ENCODE measurements at regions not wholly inside any gene's neighbourhood (a gene's known extent, or its start where the extent isn't known, plus 50 kb on each side); places are given as distances from the start of the nearest gene placed in this dataset.

DNA sequence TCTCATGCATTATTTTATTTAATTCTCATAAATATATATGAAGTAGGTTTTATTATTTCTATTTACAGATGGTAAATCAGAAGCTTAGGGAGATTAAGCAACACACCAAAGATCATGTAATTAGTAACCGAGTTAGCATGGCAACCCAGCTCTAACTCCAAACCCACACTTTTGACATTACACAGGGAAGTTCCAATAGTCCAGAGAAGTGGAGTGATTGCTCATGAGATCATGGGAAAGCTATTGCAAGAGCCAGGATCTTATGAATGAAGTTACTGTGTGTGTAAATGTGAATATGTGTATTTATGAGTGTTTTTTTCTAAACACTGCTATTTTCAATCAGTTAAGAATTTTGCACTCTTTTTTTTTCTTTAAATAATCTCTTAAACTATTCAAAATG is 225.8 kb upstream of the KIRREL3 start:
- H3K4me3 ChIP-seq (ENCODE audit: low read depth, low read length) = no peak overlapping the region
- H3K4me1 ChIP-seq (ENCODE audit: control insufficient read depth, insufficient read depth, low read length) = no peaks in the 10 kb centered on the region
- no peaks in the 10 kb centered on the region for H3K9me3 ChIP-seq (ENCODE audit: control insufficient read depth, insufficient read depth, low read length)
- H3K9ac ChIP-seq (ENCODE audit: low read depth, low read length) = no peak overlapping the region
- no peaks in the 10 kb centered on the region for H3K36me3 ChIP-seq (ENCODE audit: control insufficient read depth, insufficient read depth, low read length)
- H3K27me3 ChIP-seq (ENCODE audit: control insufficient read depth, insufficient read depth, low read length) = no peaks in the 10 kb centered on the region

DNA sequence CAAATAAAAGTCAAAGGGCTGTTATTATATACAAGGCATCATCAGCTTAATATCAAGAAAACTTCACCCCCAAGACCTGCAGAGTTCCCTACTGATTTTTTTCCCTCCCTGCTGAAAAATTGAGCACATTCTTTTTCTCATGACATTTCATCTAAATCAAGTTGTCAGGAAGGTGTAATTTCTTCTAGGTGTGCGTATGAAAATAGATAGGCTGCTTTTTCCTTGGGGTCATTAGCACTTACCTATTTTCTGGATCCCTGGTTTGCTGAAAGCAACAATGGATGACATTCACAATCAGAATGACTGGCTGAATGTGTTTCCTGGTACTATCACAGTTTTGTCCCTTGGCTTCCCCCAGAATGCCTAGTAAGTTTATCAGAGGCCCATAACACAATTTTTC is 225.0 kb upstream of the KIRREL3 start:
- Histone ChIP-seq H3K36me3 (ENCODE audit: control insufficient read depth, insufficient read depth, low read length) (no peaks in the 10 kb centered on the region), H3K9ac (ENCODE audit: low read depth, low read length) (no peak overlapping the region), H3K4me3 (ENCODE audit: low read depth, low read length) (no peak overlapping the region)

DNA sequence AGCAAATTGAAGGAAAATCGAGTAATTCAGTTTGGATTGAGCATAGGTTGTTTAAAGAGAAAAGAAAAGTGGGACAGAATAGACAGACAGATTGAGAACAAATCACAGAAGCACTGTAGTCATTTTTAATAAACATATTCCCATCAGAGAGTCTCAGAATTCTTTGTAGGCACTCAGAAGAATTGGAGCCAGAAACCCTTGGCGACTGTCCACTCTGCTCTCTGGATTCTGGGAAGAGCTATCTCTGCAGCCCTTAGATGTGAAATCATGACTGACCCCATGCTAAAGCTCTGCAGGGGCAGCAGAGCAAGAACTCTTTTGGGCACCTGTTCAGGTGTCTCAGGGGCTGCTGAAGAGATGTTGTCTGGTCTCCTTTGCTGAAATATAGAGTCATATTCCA is 223.7 kb upstream of the KIRREL3 start:
- H3K27me3 ChIP-seq (ENCODE audit: control insufficient read depth, insufficient read depth, low read length) = no peaks in the 10 kb centered on the region
- H3K4me1 ChIP-seq (ENCODE audit: control insufficient read depth, insufficient read depth, low read length) = no peaks in the 10 kb centered on the region
- no peaks in the 10 kb centered on the region for H3K36me3 ChIP-seq (ENCODE audit: control insufficient read depth, insufficient read depth, low read length)
- no peaks in the 10 kb centered on the region for H3K9me3 ChIP-seq (ENCODE audit: control insufficient read depth, insufficient read depth, low read length)
- H3K9ac ChIP-seq (ENCODE audit: low read depth, low read length) = no peak overlapping the region
- no peak overlapping the region for H3K4me3 ChIP-seq (ENCODE audit: low read depth, low read length)

More for the DNA sequence above, 225.0 kb upstream of the KIRREL3 start:
- H3K27me3 ChIP-seq (ENCODE audit: control insufficient read depth, insufficient read depth, low read length) = no peaks in the 10 kb centered on the region
- H3K4me1 ChIP-seq (ENCODE audit: control insufficient read depth, insufficient read depth, low read length) = no peaks in the 10 kb centered on the region
- H3K9me3 ChIP-seq (ENCODE audit: control insufficient read depth, insufficient read depth, low read length) = no peaks in the 10 kb centered on the region

DNA sequence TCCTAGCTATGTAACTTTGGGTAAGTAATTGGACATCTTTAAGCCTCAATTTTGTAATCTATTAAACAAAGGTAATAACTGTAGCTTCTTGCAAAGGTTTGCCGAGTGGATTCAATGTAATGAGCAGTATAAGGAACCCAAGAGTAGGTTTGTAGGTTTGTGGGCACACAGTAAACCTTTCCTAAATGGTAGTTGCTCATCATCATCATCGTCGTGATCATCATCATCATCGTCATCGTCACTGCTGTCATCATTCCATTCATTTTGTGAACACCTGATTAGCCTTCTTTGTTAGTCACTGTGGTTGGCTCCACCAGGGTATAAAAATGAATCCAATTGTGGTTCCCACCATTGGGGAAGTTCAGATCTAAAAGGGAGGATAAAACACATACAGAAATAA is 223.1 kb upstream of the KIRREL3 start:
- Histone ChIP-seq H3K4me1 (ENCODE audit: control insufficient read depth, insufficient read depth, low read length) (no peaks in the 10 kb centered on the region), H3K9me3 (ENCODE audit: control insufficient read depth, insufficient read depth, low read length) (no peaks in the 10 kb centered on the region), H3K27me3 (ENCODE audit: control insufficient read depth, insufficient read depth, low read length) (no peaks in the 10 kb centered on the region), H3K36me3 (ENCODE audit: control insufficient read depth, insufficient read depth, low read length) (no peaks in the 10 kb centered on the region), H3K4me3 (ENCODE audit: low read depth, low read length) (no peak overlapping the region), H3K9ac (ENCODE audit: low read depth, low read length) (no peak overlapping the region)

DNA sequence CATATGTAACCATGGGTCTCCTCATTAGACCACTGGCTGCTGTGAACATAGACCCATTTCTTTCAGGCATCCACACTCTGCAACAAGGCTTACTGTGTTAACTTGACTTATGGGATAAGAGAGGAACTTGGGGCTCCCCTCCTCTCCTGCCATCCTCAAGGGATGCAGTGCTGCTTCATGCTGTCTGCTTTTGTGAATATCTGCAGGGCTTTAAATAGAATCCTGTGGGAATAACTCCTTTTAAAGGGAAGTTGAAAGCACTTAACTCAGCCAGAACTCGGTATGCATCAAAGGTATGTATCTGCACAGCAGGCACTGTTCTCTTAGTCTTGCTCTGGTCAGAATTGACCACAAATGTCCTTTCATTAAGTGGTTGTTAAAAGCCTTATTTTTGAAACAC is 222.5 kb upstream of the KIRREL3 start:
- no peaks in the 10 kb centered on the region for H3K36me3 ChIP-seq (ENCODE audit: control insufficient read depth, insufficient read depth, low read length)
- H3K4me1 ChIP-seq (ENCODE audit: control insufficient read depth, insufficient read depth, low read length) = no peaks in the 10 kb centered on the region
- H3K4me3 ChIP-seq (ENCODE audit: low read depth, low read length) = no peak overlapping the region
- H3K9ac ChIP-seq (ENCODE audit: low read depth, low read length) = no peak overlapping the region
- H3K9me3 ChIP-seq (ENCODE audit: control insufficient read depth, insufficient read depth, low read length) = no peaks in the 10 kb centered on the region
- no peaks in the 10 kb centered on the region for H3K27me3 ChIP-seq (ENCODE audit: control insufficient read depth, insufficient read depth, low read length)

DNA sequence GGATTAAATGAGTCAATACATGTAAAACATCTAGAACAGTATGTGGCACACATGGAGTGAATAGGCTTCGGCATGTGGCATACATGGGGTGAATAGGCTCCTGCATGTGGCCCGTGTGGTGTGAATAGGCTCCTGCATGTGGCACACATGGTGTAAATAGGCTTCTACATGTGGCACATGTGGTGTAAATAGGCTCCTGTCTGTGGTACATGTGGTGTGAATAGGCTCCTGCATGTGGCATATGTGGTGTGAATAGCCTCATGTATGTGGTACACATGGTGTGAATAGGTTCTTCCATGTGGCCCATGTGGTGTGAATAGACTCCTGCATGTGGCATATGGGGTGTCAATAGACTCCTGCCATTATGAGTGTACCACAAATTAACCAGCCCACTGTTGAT is 219.1 kb upstream of the KIRREL3 start:
- H3K4me3 ChIP-seq (ENCODE audit: low read depth, low read length) = no peak overlapping the region
- no peaks in the 10 kb centered on the region for H3K27me3 ChIP-seq (ENCODE audit: control insufficient read depth, insufficient read depth, low read length)
- no peaks in the 10 kb centered on the region for H3K9me3 ChIP-seq (ENCODE audit: control insufficient read depth, insufficient read depth, low read length)
- no peaks in the 10 kb centered on the region for H3K36me3 ChIP-seq (ENCODE audit: control insufficient read depth, insufficient read depth, low read length)
- H3K9ac ChIP-seq (ENCODE audit: low read depth, low read length) = no peak overlapping the region
- no peaks in the 10 kb centered on the region for H3K4me1 ChIP-seq (ENCODE audit: control insufficient read depth, insufficient read depth, low read length)

DNA sequence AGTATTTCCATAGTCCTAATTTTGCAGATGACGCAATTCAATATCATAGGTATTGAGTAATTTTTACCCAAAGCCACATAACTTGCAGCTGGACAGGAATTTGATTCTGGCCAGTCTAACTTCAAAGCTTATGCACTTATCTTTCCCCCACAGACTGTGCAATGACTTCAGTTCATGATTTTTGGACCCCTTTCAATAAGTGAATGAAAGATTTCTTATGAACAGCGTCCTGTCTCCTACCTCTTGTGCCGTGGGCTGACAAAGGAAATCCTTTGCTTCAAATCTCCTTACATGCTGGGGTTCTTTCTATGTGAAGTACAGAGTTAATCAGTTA is 217.7 kb upstream of the KIRREL3 start:
- H3K9ac ChIP-seq (ENCODE audit: low read depth, low read length) = no peak overlapping the region
- H3K4me1 ChIP-seq (ENCODE audit: control insufficient read depth, insufficient read depth, low read length) = no peaks in the 10 kb centered on the region
- H3K9me3 ChIP-seq (ENCODE audit: control insufficient read depth, insufficient read depth, low read length) = no peaks in the 10 kb centered on the region

DNA sequence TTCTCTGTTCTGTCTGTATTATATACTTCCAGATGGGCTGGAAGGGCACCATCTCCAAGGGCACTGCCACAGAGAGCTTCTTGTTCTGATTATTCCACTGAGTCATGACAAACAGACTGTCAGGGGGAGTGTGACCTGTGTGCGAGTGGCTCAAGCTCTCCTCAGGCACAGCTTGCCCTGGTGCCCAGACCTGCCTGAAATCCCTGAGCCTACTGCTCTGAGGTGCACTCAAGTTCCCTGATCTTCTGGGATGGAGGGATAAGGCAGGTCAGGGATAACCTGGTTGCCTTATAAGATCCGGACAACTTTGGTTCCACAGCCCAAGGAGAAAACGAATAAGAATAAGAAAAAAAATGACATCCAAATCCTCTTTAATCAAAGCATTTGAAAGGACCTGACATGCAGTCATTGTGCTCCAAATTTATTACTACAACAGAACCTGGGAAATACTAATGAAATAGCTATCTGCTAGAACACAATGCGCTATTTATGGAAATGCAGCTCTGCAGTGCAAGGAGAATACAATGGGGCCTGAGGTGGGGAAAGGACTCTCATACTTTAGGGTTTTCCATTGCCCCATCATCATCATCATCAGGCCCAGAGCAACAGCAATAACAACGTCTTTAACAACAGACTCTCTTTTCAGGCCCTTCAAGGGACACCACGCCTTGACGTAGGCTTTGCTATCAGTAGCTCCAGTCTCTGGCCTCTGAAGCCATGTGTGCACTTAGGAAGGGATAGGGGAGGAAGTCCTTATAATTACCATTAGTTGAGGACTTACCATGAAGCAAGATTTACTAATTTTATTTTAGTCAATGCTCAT is 217.1 kb upstream of the KIRREL3 start:
- H3K9me3 ChIP-seq (ENCODE audit: control insufficient read depth, insufficient read depth, low read length) = no peaks in the 10 kb centered on the region
- H3K27me3 ChIP-seq (ENCODE audit: control insufficient read depth, insufficient read depth, low read length) = no peaks in the 10 kb centered on the region
- H3K36me3 ChIP-seq (ENCODE audit: control insufficient read depth, insufficient read depth, low read length) = no peaks in the 10 kb centered on the region
- H3K4me1 ChIP-seq (ENCODE audit: control insufficient read depth, insufficient read depth, low read length) = no peaks in the 10 kb centered on the region
- H3K9ac ChIP-seq (ENCODE audit: low read depth, low read length) = no peak overlapping the region
- no peak overlapping the region for H3K4me3 ChIP-seq (ENCODE audit: low read depth, low read length)

More for the DNA sequence above, 217.7 kb upstream of the KIRREL3 start:
- no peak overlapping the region for H3K4me3 ChIP-seq (ENCODE audit: low read depth, low read length)
- H3K27me3 ChIP-seq (ENCODE audit: control insufficient read depth, insufficient read depth, low read length) = no peaks in the 10 kb centered on the region
- H3K36me3 ChIP-seq (ENCODE audit: control insufficient read depth, insufficient read depth, low read length) = no peaks in the 10 kb centered on the region

DNA sequence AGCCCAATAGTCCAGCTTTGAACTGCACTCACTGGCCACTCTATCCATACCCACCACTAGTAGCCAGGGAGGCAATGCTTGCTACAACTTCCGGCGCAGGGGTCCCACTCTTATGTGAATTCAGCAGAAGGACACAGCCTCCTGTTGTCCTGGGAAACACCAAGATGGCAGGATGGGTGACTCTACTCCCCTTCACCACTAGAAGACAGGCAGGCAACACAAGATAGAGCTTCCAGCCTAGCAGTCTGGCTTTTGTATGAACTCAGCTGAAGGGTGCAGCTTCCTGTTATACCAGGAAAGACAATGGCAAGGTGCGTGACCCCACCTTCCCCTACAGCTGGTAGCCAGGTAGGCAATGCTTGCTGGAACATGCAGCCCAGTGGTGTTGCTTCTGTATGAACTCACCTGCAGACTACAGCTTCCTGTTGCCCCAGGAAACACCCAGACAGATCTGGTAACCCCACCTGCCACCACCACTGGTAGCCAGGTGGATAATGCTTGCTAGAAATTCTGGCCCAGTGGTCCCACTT is 205.2 kb upstream of the KIRREL3 start:
- Histone ChIP-seq H3K36me3 (ENCODE audit: control insufficient read depth, insufficient read depth, low read length) (no peaks in the 10 kb centered on the region), H3K27me3 (ENCODE audit: control insufficient read depth, insufficient read depth, low read length) (no peaks in the 10 kb centered on the region), H3K4me3 (ENCODE audit: low read depth, low read length) (no peak overlapping the region), H3K4me1 (ENCODE audit: control insufficient read depth, insufficient read depth, low read length) (no peaks in the 10 kb centered on the region), H3K9me3 (ENCODE audit: control insufficient read depth, insufficient read depth, low read length) (no peaks in the 10 kb centered on the region), H3K9ac (ENCODE audit: low read depth, low read length) (no peak overlapping the region)

DNA sequence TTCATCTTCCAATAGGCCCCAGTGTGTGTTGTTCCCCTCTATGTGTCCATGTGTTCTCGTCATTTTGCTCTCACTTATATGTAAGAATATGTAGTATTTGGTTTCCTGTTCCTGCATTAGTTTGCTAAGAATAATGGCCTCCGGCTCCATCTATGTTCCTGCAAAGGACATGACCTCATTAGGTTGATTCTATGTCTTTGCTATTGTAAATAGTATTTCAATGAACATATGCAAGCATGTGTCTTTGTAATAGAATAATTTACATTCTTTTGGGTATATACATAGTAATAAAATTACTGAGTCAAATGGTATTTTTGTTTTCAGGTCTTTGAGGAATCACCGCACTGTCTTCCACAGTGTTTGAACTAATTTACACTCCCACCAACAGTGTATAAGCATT is 202.9 kb upstream of the KIRREL3 start:
- H3K9me3 ChIP-seq (ENCODE audit: control insufficient read depth, insufficient read depth, low read length) = no peaks in the 10 kb centered on the region
- no peak overlapping the region for H3K9ac ChIP-seq (ENCODE audit: low read depth, low read length)
- no peaks in the 10 kb centered on the region for H3K27me3 ChIP-seq (ENCODE audit: control insufficient read depth, insufficient read depth, low read length)
- H3K4me3 ChIP-seq (ENCODE audit: low read depth, low read length) = no peak overlapping the region
- H3K36me3 ChIP-seq (ENCODE audit: control insufficient read depth, insufficient read depth, low read length) = no peaks in the 10 kb centered on the region
- H3K4me1 ChIP-seq (ENCODE audit: control insufficient read depth, insufficient read depth, low read length) = no peaks in the 10 kb centered on the region

DNA sequence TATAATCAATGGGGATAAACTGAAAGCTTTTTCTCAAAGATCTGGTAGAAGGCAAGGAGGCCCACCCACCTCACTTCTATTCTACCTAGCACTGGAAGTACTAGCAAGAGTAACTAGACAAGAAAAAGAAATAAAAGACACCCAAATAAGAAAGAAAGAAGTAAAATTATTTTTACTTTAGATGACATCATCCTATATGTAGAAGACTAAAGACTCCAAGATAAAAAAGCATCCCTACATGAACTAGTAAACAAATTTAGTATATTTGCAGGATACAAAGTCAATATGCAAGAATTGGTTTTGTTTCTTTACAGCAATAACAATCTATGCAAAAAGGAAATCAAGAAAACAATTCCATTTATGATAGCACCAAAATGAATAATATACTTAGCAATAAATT is 201.5 kb upstream of the KIRREL3 start:
- no peak overlapping the region for H3K9ac ChIP-seq (ENCODE audit: low read depth, low read length)
- no peaks in the 10 kb centered on the region for H3K9me3 ChIP-seq (ENCODE audit: control insufficient read depth, insufficient read depth, low read length)
- no peaks in the 10 kb centered on the region for H3K36me3 ChIP-seq (ENCODE audit: control insufficient read depth, insufficient read depth, low read length)
- H3K27me3 ChIP-seq (ENCODE audit: control insufficient read depth, insufficient read depth, low read length) = no peaks in the 10 kb centered on the region
- H3K4me1 ChIP-seq (ENCODE audit: control insufficient read depth, insufficient read depth, low read length) = no peaks in the 10 kb centered on the region
- H3K4me3 ChIP-seq (ENCODE audit: low read depth, low read length) = no peak overlapping the region

DNA sequence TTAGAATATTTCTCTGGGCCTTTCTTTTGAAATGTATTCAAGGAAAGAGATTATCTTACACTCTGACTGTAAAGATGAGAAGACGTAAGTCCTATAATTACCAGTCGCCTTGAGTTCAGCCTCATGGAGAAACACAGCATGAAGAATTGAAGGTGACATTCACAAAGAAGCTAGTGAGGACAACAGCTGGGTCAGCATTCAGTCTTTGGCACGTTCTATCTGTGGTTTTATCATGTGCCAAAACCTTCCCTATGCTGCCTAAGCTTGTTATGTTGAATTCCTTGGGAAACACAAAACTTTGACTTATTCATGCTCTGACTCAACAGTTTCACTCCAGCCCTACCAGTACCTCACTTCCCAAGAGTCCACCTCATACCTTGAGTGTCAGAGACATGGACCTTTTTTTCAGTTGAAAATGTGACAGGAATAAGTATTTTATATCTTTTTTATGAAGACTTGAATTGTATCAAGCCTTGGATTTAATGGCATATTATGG is 198.8 kb upstream of the KIRREL3 start:
- Histone ChIP-seq H3K4me1 (ENCODE audit: control insufficient read depth, insufficient read depth, low read length) (no peaks in the 10 kb centered on the region), H3K4me3 (ENCODE audit: low read depth, low read length) (no peak overlapping the region), H3K9ac (ENCODE audit: low read depth, low read length) (no peak overlapping the region), H3K27me3 (ENCODE audit: control insufficient read depth, insufficient read depth, low read length) (no peaks in the 10 kb centered on the region), H3K36me3 (ENCODE audit: control insufficient read depth, insufficient read depth, low read length) (no peaks in the 10 kb centered on the region), H3K9me3 (ENCODE audit: control insufficient read depth, insufficient read depth, low read length) (no peaks in the 10 kb centered on the region)

Data from iPS-15b (cell line).